ENCODE measurements at regions not wholly inside any gene's neighbourhood (a gene's known extent, or its start where the extent isn't known, plus 50 kb on each side); places are given as distances from the start of the nearest gene placed in this dataset.

DNA sequence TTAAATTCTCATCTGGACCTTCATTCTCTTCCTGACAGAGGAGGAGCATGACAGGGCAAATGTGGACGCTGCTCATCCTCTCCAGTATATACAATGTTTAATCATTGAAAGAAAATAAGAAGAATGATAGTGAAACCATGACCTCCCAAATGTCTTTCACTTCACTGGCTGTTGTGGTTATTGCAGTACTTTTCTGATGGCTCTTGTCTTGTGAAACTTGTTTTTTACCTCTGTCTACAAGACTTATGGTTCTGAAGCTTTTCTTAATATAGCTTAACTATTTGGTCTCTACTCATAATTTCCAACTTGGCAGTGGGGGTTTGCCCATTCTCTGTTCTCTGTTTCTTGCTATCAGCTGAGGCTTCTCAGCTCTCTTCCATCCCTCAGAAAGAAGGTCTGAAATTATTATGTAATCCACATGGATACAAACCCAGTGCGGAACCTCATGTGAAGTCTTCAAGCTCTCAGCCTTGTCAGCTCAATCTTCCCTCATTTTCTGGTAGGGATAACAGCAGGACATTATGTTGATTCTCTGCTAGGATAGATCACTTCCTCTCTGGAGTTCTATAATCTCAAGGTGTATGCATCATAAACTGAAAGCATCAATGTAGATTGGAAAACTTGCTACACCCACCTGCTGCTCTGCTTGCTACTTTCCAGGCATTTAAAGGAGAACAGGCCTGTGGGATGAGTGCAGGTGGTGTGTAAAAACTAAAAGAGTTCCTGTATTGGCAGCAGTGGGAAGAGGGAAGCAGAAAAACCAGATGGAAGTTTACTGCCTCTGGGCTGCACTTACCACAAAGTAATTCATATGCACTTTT lies 250.3 kb upstream of the HTR2A start:
- no peak overlapping the region for H3K4me3 ChIP-seq (ENCODE audit: low read depth, low read length)
- no peaks in the 10 kb centered on the region for H3K27me3 ChIP-seq (replicated peaks)
- H3K27ac ChIP-seq, result no peak overlapping the region
- DNase-seq, result no peak
- in situ Hi-C loops (cut with HindIII; ENCODE audit: low pct_ligation_motif_present, low sequenced_read_pairs), result no loop called here
- no peaks in the 10 kb centered on the region for H3K36me3 ChIP-seq (replicated peaks)
- TF ChIP-seq, protein P1, sequence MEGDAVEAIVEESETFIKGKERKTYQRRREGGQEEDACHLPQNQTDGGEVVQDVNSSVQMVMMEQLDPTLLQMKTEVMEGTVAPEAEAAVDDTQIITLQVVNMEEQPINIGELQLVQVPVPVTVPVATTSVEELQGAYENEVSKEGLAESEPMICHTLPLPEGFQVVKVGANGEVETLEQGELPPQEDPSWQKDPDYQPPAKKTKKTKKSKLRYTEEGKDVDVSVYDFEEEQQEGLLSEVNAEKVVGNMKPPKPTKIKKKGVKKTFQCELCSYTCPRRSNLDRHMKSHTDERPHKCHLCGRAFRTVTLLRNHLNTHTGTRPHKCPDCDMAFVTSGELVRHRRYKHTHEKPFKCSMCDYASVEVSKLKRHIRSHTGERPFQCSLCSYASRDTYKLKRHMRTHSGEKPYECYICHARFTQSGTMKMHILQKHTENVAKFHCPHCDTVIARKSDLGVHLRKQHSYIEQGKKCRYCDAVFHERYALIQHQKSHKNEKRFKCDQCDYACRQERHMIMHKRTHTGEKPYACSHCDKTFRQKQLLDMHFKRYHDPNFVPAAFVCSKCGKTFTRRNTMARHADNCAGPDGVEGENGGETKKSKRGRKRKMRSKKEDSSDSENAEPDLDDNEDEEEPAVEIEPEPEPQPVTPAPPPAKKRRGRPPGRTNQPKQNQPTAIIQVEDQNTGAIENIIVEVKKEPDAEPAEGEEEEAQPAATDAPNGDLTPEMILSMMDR (IDR thresholded peaks at IDR 0.05; ENCODE audit: low read depth, low read length, missing control alignments), result no peak

DNA sequence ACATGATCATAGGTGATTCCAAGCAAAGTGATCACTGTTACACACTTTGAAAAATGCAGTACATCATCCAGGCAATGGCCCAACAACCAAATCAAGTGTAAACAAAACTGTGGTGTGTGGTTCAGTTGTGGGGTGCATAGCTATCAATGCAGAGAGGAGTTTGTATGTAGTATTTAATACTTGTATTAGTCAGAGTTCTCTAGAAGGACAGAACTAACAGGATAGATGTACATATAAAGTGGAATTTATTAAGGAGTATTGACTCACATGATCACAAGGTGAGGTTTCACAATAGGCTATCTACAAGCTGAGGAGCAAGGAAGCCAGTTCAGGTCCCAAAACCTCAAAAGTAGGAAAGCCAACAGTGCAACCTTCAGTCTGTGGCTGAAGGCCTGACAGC lies 249.3 kb upstream of the HTR2A start:
- DNase-seq, result no peak
- Histone ChIP-seq H3K27me3 (replicated peaks) (no peaks in the 10 kb centered on the region), H3K36me3 (replicated peaks) (no peaks in the 10 kb centered on the region), H3K4me3 (ENCODE audit: low read depth, low read length) (no peak overlapping the region), H3K27ac (no peak overlapping the region)
- TF ChIP-seq, protein P1 (IDR thresholded peaks at IDR 0.05; ENCODE audit: low read depth, low read length, missing control alignments), result no peak
- in situ Hi-C loops (cut with HindIII; ENCODE audit: low pct_ligation_motif_present, low sequenced_read_pairs), result no loop called here

DNA sequence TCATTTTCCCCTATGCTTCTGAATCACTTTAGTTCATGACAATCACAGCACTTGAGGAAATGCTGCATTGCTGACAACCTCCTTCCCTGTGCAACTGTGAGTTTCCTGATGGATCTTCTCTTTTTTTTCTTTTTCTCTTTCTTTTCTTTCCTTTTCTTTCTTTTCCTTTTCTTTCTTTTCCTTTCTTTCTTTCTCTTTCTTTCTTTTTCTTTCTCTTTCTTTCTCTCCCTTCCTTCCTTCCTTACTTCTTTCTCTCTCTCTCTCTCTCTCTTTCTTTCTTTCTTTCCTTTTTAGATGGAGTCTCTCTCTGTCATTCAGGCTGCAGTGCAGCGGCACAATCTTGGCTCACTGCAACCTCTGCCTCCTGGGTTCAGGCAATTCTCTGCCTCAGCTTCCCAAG lies 247.9 kb upstream of the HTR2A start:
- no peak for DNase-seq
- Histone ChIP-seq H3K27ac (no peak overlapping the region), H3K4me3 (ENCODE audit: low read depth, low read length) (no peak overlapping the region), H3K27me3 (replicated peaks) (no peaks in the 10 kb centered on the region), H3K36me3 (replicated peaks) (no peaks in the 10 kb centered on the region)
- TF ChIP-seq, protein P1 (IDR thresholded peaks at IDR 0.05; ENCODE audit: low read depth, low read length, missing control alignments), result no peak
- in situ Hi-C loops (cut with HindIII; ENCODE audit: low pct_ligation_motif_present, low sequenced_read_pairs), result no loop called here

DNA sequence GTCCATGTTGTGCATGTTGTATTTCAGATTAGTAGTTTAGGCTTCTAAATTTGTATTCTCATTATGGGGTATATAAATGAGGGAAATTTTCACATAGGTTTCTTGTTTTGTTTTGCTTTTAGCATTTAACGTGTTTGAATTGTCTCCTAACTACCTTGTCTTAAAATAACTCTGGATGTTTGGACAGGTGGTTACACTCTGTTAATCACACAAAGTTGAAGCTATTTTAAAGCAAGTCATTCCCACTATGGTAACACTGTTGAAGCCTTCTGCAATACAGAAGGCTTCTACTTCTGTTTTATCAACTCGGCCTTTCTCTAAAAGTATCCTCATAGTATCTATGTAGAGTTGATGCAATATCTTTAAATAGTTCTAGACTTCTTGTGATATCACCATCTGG lies 245.3 kb upstream of the HTR2A start:
- in situ Hi-C loops (cut with HindIII; ENCODE audit: low pct_ligation_motif_present, low sequenced_read_pairs), result no loop called here
- TF ChIP-seq, protein P1 (IDR thresholded peaks at IDR 0.05; ENCODE audit: low read depth, low read length, missing control alignments), result no peak
- H3K4me3 ChIP-seq (ENCODE audit: low read depth, low read length), result no peak overlapping the region
- no peak for DNase-seq
- H3K27ac ChIP-seq, result no peak overlapping the region
- H3K27me3 ChIP-seq (replicated peaks), result no peaks in the 10 kb centered on the region
- H3K36me3 ChIP-seq (replicated peaks), result no peaks in the 10 kb centered on the region

DNA sequence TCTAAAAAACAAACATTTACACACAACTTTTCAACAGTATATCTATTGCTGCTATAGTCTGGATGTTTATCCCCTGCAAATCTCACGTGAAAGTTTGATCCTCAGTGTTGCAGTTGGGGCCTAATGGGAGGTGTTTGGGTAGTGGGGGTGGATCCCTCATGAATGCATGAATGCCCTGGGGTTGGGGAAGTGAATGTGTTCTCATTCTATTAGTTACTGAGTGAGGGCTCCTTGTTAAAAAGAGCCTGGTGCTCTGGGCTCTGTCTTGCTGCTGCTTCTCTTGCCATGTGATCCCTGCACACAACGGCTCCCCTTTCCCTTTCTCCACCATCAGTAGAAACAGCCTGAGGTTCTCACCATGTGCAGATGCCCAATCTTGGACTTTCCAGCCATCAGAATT lies 242.7 kb upstream of the HTR2A start:
- no peak for DNase-seq
- in situ Hi-C loops (cut with HindIII; ENCODE audit: low pct_ligation_motif_present, low sequenced_read_pairs), result no loop called here

More for the DNA sequence above, 242.7 kb upstream of the HTR2A start:
- Histone ChIP-seq H3K27me3 (replicated peaks) (no peaks in the 10 kb centered on the region), H3K36me3 (replicated peaks) (no peaks in the 10 kb centered on the region), H3K4me3 (ENCODE audit: low read depth, low read length) (no peak overlapping the region), H3K27ac (no peak overlapping the region)
- TF ChIP-seq, protein P1 (IDR thresholded peaks at IDR 0.05; ENCODE audit: low read depth, low read length, missing control alignments), result no peak
